ELF-1 (cell line): ENCODE measurements at regions not wholly inside any gene's neighbourhood (a gene's known extent, or its start where the extent isn't known, plus 50 kb on each side); places are given as distances from the start of the nearest gene placed in this dataset.

Source experiments
- DNase-seq: peaks from one replicate; pipeline ENCODE4 v3.0.0-alpha.2; 2016; ENCODE audit warnings: low read depth, low spot score

- DNase-seq = no peak
These were observed 52.0 kb upstream of the HAAO start for GRCh38 chr2:42844366-42844765.

- no peak for DNase-seq
These were observed 51.2 kb upstream of the HAAO start for GRCh38 chr2:42843611-42844010.

GRCh38 chr2:42843131-42843530, 50.7 kb upstream of the HAAO start:
- no peak for DNase-seq

- no peak for DNase-seq
These were observed 50.1 kb upstream of the HAAO start for GRCh38 chr2:42842466-42842865.
